Endothelial cell of umbilical vein (primary cell): ENCODE measurements at regions not wholly inside any gene's neighbourhood (a gene's known extent, or its start where the extent isn't known, plus 50 kb on each side); places are given as distances from the start of the nearest gene placed in this dataset.
"Not testable (repeated sequence)": the region's sequence is repeated elsewhere in the genome, so short reads cannot be mapped to it uniquely, and the experiment has no call there.

Experiments used
- CTCF ChIP-seq, 2 donors: IDR thresholded peaks; 1 replicate in 1 of 2; 2 replicates in 1 of 2; pipeline ENCODE4 v1.5.1; 2011; ENCODE audit warnings: low read length in 2 of 2, mild to moderate bottlenecking in 2 of 2, moderate library complexity in 2 of 2, control low read depth in 1 of 2, inconsistent platforms in 1 of 2, low read depth in 1 of 2; ENCODE audit not compliant: insufficient read depth in 1 of 2; ENCODE audit errors: extremely low read depth in 1 of 2
- EZH2 ChIP-seq: IDR thresholded peaks from 2 replicates; pipeline ENCODE4 v1.6.1; 2012; ENCODE audit warnings: borderline replicate concordance, low read depth, mild to moderate bottlenecking, moderate library complexity, low read length, inconsistent platforms; ENCODE audit not compliant: severe bottlenecking
- FOS ChIP-seq: IDR thresholded peaks from 2 replicates; pipeline ENCODE4 v1.6.1; 2011; ENCODE audit warnings: mild to moderate bottlenecking, low read length, moderate library complexity, borderline replicate concordance; ENCODE audit not compliant: insufficient read depth
- POLR2AphosphoS5 ChIP-seq: IDR thresholded peaks from 2 replicates; pipeline ENCODE4 v1.6.1; 2012; ENCODE audit warnings: low read depth, mild to moderate bottlenecking, control low read depth, low read length, moderate library complexity; ENCODE audit not compliant: insufficient read depth

GRCh38 chr15:84152381-84152979 is 83.1 kb upstream of the GOLGA6L4 start:
- not testable (repeated sequence) for TF ChIP-seq CTCF (IDR thresholded peaks at IDR 0.05; ENCODE audit: extremely low read depth in 1 of 2, insufficient read depth in 1 of 2, low read depth in 1 of 2, low read length in 2 of 2); EZH2; POLR2AphosphoS5; FOS
